KMS-11 (cell line): ENCODE measurements at regions not wholly inside any gene's neighbourhood (a gene's known extent, or its start where the extent isn't known, plus 50 kb on each side); places are given as distances from the start of the nearest gene placed in this dataset.

Experiments
- H2AFZ ChIP-seq: fragments of 200-600 bp; sonication (generic); 2 replicates; pipeline ENCODE4 v1.6.1; 2016; ENCODE audit warnings: antibody characterized with exemption, mixed run types, low read depth
- H3K27ac ChIP-seq: fragments of 200-600 bp; sonication (generic); 2 replicates; pipeline ENCODE4 v1.6.1; 2016; ENCODE audit warnings: mild to moderate bottlenecking, mixed run types
- H3K27me3 ChIP-seq: fragments of 200-600 bp; sonication (generic); 2 replicates; pipeline ENCODE4 v1.6.1; 2017; ENCODE audit warnings: mild to moderate bottlenecking, low read depth, mixed run types, moderate library complexity; ENCODE audit not compliant: insufficient read depth
- H3K36me3 ChIP-seq: fragments of 200-600 bp; sonication (generic); 2 replicates; pipeline ENCODE4 v1.6.1; 2017; ENCODE audit warnings: mild to moderate bottlenecking, mixed run types; ENCODE audit not compliant: insufficient read depth
- H3K4me1 ChIP-seq: fragments of 200-600 bp; sonication (generic); 2 replicates; pipeline ENCODE4 v1.6.1; 2016; ENCODE audit warnings: mild to moderate bottlenecking, low read depth, mixed run types; ENCODE audit not compliant: poor library complexity, severe bottlenecking
- H3K4me2 ChIP-seq: fragments of 200-600 bp; sonication (generic); 2 replicates; pipeline ENCODE4 v1.7.0; 2016; ENCODE audit warnings: mild to moderate bottlenecking, mixed run types
- H3K4me3 ChIP-seq: fragments of 200-600 bp; sonication (generic); IDR thresholded peaks from 2 replicates; pipeline ENCODE4 v1.6.1; 2017; ENCODE audit warnings: low read depth, low read length, mixed read lengths; ENCODE audit not compliant: insufficient read depth
- H3K79me2 ChIP-seq: fragments of 200-600 bp; sonication (generic); 2 replicates; pipeline ENCODE4 v1.6.1; 2016; ENCODE audit warnings: low read depth, mixed run types; ENCODE audit not compliant: insufficient read depth
- H3K9ac ChIP-seq: fragments of 200-600 bp; sonication (generic); 2 replicates; pipeline ENCODE4 v1.6.1; 2016; ENCODE audit warnings: mild to moderate bottlenecking, mixed run types
- H4K20me1 ChIP-seq: fragments of 200-600 bp; sonication (generic); 2 replicates; pipeline ENCODE4 v1.6.1; 2016; ENCODE audit warnings: mild to moderate bottlenecking, mixed run types; ENCODE audit not compliant: insufficient read depth
- CTCF ChIP-seq: fragments of 200-600 bp; sonication (generic); conservative IDR thresholded peaks from 2 replicates; pipeline ENCODE4 v1.6.1; 2017; ENCODE audit warnings: low read depth, mild to moderate bottlenecking, antibody characterized with exemption, low read length, moderate library complexity, mixed read lengths

GRCh38 chr20:4076671-4077070 lies 61.3 kb upstream of the RNF24 start:
- H3K9ac ChIP-seq: no peak overlapping the region
- H3K36me3 ChIP-seq: no peaks in the 10 kb centered on the region
- TF ChIP-seq CTCF: no peak
- no peak overlapping the region for H3K4me3 ChIP-seq
- no peaks in the 10 kb centered on the region for H4K20me1 ChIP-seq
- H3K79me2 ChIP-seq: no peaks in the 10 kb centered on the region
- H3K27me3 ChIP-seq: no peaks in the 10 kb centered on the region
- no peak overlapping the region for H3K27ac ChIP-seq
- H2AFZ ChIP-seq: no peak overlapping the region
- H3K4me1 ChIP-seq: peaks cover 15% of the 10 kb centered on the region
- H3K4me2 ChIP-seq: no peak overlapping the region

- H3K27ac ChIP-seq: no peak overlapping the region
- H3K79me2 ChIP-seq: no peaks in the 10 kb centered on the region
- TF ChIP-seq CTCF: no peak
- no peaks in the 10 kb centered on the region for H4K20me1 ChIP-seq
- H3K36me3 ChIP-seq: no peaks in the 10 kb centered on the region
- no peak overlapping the region for H3K9ac ChIP-seq
- no peak overlapping the region for H3K4me2 ChIP-seq
- H2AFZ ChIP-seq: no peak overlapping the region
- no peaks in the 10 kb centered on the region for H3K27me3 ChIP-seq
- H3K4me3 ChIP-seq: no peak overlapping the region
- peaks cover 11% of the 10 kb centered on the region for H3K4me1 ChIP-seq
Measured at GRCh38 chr20:4076033-4076432, 60.7 kb upstream of the RNF24 start.

- H3K4me3 ChIP-seq: no peak overlapping the region
- H3K4me1 ChIP-seq: peaks cover 11% of the 10 kb centered on the region
- no peak for TF ChIP-seq CTCF
- H3K79me2 ChIP-seq: no peaks in the 10 kb centered on the region
- no peaks in the 10 kb centered on the region for H3K36me3 ChIP-seq
- H3K27me3 ChIP-seq: no peaks in the 10 kb centered on the region
- no peaks in the 10 kb centered on the region for H4K20me1 ChIP-seq
- no peak overlapping the region for H3K4me2 ChIP-seq
- H3K27ac ChIP-seq: no peak overlapping the region
- H2AFZ ChIP-seq: no peak overlapping the region
- H3K9ac ChIP-seq: no peak overlapping the region
Measured at GRCh38 chr20:4074877-4075455, 59.6 kb upstream of the RNF24 start.

GRCh38 chr20:4073852-4074741 lies 58.7 kb upstream of the RNF24 start:
- Histone ChIP-seq H3K9ac (no peak overlapping the region), H4K20me1 (no peaks in the 10 kb centered on the region), H3K4me2 (no peak overlapping the region), H3K27ac (no peak overlapping the region), H3K36me3 (no peaks in the 10 kb centered on the region), H3K4me3 (no peak overlapping the region), H2AFZ (no peak overlapping the region), H3K27me3 (no peaks in the 10 kb centered on the region), H3K4me1 (peaks cover 10% of the 10 kb centered on the region), H3K79me2 (no peaks in the 10 kb centered on the region)
- TF ChIP-seq CTCF: no peak
